CD8-positive, alpha-beta memory T cell (primary cell): ENCODE measurements at regions not wholly inside any gene's neighbourhood (a gene's known extent, or its start where the extent isn't known, plus 50 kb on each side); places are given as distances from the start of the nearest gene placed in this dataset.

Experiments used
- CTCF ChIA-PET: fragments of 350-600 bp; sonication (Branson Sonifier 250); formaldehyde crosslinking; loops from one replicate; lab custom pipeline; 2021; ENCODE audit warnings: antibody characterized with exemption; lab: Charles Lee
- POLR2A ChIA-PET: fragments of 350-600 bp; sonication (Branson Sonifier 250); formaldehyde crosslinking; loops from one replicate; lab custom pipeline; 2021; ENCODE audit warnings: antibody characterized with exemption; lab: Charles Lee
- DNase-seq, 5 donors: peaks; one replicate each; pipeline versions ENCODE4 v3.0.0 to v3.0.0-alpha.2; 2020 to 2022; ENCODE audit warnings: mixed read lengths in 1 of 5
- H3K27ac ChIP-seq: one replicate; pipeline ENCODE4 v1.7.0; 2013; ENCODE audit warnings: low read depth, mild to moderate bottlenecking, low read length, moderate library complexity
- H3K27me3 ChIP-seq: 2 replicates; pipeline ENCODE4 v1.7.0; 2013; ENCODE audit warnings: low read length, mild to moderate bottlenecking; ENCODE audit not compliant: insufficient read depth, poor library complexity, severe bottlenecking
- H3K36me3 ChIP-seq: 2 replicates; pipeline ENCODE4 v1.7.0; 2013; ENCODE audit warnings: mild to moderate bottlenecking, low read length, moderate library complexity; ENCODE audit not compliant: insufficient read depth
- H3K4me1 ChIP-seq: 2 replicates; pipeline ENCODE4 v1.7.0; 2013; ENCODE audit warnings: mild to moderate bottlenecking, low read length, moderate library complexity; ENCODE audit not compliant: insufficient read depth
- H3K4me3 ChIP-seq: 2 replicates; pipeline ENCODE4 v1.7.0; 2013; ENCODE audit warnings: mild to moderate bottlenecking, low read length
- H3K9me3 ChIP-seq: 2 replicates; pipeline ENCODE4 v1.7.0; 2013; ENCODE audit warnings: mild to moderate bottlenecking, low read length
- H3K27ac Mint-ChIP-seq, 8 donors: one replicate each; pipeline ENCODE4 v1.8.0; 2020 to 2021; ENCODE audit warnings: mixed read lengths in 8 of 8, mild to moderate bottlenecking in 6 of 8, inconsistent platforms in 3 of 8, moderate library complexity in 3 of 8
- H3K27me3 Mint-ChIP-seq, 2 donors: one replicate each; pipeline ENCODE4 v1.8.0; 2020 to 2021; ENCODE audit warnings: mixed read lengths in 2 of 2, mild to moderate bottlenecking in 1 of 2, moderate library complexity in 1 of 2
- H3K36me3 Mint-ChIP-seq, 3 donors: one replicate each; pipeline ENCODE4 v1.8.0; 2020 to 2021; ENCODE audit warnings: mixed read lengths in 3 of 3, inconsistent platforms in 1 of 3, mild to moderate bottlenecking in 1 of 3
- H3K4me1 Mint-ChIP-seq, 3 donors: one replicate each; pipeline ENCODE4 v1.8.0; 2020 to 2021; ENCODE audit warnings: mixed read lengths in 3 of 3, inconsistent platforms in 1 of 3, mild to moderate bottlenecking in 1 of 3
- H3K4me3 Mint-ChIP-seq, 7 donors: one replicate each; pipeline ENCODE4 v1.8.0; 2020 to 2021; ENCODE audit warnings: mixed read lengths in 7 of 7, mild to moderate bottlenecking in 6 of 7, moderate library complexity in 4 of 7, inconsistent platforms in 2 of 7
- H3K9me3 Mint-ChIP-seq, 5 donors: one replicate each; pipeline ENCODE4 v1.8.0; 2020 to 2022; ENCODE audit warnings: mixed read lengths in 5 of 5, mild to moderate bottlenecking in 3 of 5, moderate library complexity in 2 of 5, inconsistent platforms in 1 of 5

DNA sequence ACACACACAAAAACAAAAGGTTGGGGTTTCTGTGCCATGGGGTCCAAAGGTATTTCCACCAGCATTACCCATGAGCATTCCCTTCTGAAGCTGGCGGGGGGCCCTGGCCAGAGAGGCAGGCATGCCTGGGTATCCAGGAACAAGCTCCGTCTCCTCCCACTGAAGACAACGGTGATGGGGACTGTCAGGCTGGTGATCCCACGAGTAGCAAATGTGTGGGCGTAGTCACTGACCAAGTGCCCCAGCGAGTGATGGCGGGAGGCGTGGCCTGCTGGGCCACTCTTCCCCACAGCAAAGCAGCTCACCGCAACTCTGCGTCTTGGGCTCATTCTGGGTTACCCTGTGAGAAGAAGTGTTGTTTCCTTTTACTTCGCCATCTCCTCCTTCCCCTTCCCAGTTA is 270.6 kb downstream of the CDCA7 start:
- H3K4me3 Mint-ChIP-seq: no peak overlapping the region
- no peak for DNase-seq
- no peaks in the 10 kb centered on the region for H3K4me1 Mint-ChIP-seq
- H3K27me3 ChIP-seq: no peaks in the 10 kb centered on the region
- H3K4me3 ChIP-seq: no peak overlapping the region
- no peak overlapping the region for H3K27ac ChIP-seq
- ChIA-PET CTCF (no interaction called here), POLR2A (no interaction called here)
- peaks cover 5 to 45% of the 10 kb centered on the region in 2 donors for H3K27me3 Mint-ChIP-seq
- H3K4me1 ChIP-seq: no peaks in the 10 kb centered on the region
- no peaks in the 10 kb centered on the region for H3K36me3 Mint-ChIP-seq
- no peaks in the 10 kb centered on the region for H3K9me3 ChIP-seq
- H3K27ac Mint-ChIP-seq: no peak overlapping the region
- no peaks in the 10 kb centered on the region for H3K9me3 Mint-ChIP-seq
- H3K36me3 ChIP-seq: no peaks in the 10 kb centered on the region

DNA sequence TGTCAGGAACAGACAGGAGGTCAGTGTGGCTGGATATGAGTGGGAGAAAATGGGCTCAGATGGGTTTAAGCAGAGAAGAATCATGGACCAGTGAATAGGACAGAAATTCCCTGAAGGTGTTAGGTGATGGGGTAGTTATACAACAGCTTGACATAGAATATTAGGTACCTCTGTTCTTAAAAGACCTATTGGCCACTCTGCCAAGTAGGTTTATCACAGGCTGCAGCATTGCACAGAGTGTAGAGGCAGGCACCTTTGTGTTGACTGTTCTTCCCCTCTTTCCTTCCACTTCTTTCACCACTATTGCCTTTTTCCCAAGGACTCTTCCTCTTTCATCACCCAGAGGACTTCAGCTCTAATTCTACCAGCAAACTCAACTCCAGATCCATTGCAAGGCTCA is 274.4 kb downstream of the CDCA7 start:
- CTCF ChIA-PET: no interaction called here
- H3K36me3 Mint-ChIP-seq: no peaks in the 10 kb centered on the region
- H3K4me1 Mint-ChIP-seq: no peaks in the 10 kb centered on the region
- POLR2A ChIA-PET: no interaction called here
- H3K9me3 Mint-ChIP-seq: no peaks in the 10 kb centered on the region
- H3K36me3 ChIP-seq: no peaks in the 10 kb centered on the region
- H3K9me3 ChIP-seq: no peaks in the 10 kb centered on the region
- H3K4me3 Mint-ChIP-seq: no peak overlapping the region
- H3K4me1 ChIP-seq: no peaks in the 10 kb centered on the region
- no peak overlapping the region for H3K27ac ChIP-seq
- H3K4me3 ChIP-seq: no peak overlapping the region
- no peak overlapping the region for H3K27ac Mint-ChIP-seq
- H3K27me3 Mint-ChIP-seq: peaks cover 9 to 36% of the 10 kb centered on the region in 2 donors
- no peaks in the 10 kb centered on the region for H3K27me3 ChIP-seq
- DNase-seq: no peak

- CTCF ChIA-PET: no interaction called here
- POLR2A ChIA-PET: no interaction called here
- H3K36me3 ChIP-seq: no peaks in the 10 kb centered on the region
- Mint-ChIP-seq H3K36me3 (no peaks in the 10 kb centered on the region), H3K4me3 (no peak overlapping the region), H3K4me1 (no peaks in the 10 kb centered on the region), H3K27me3 (peaks cover 9 to 42% of the 10 kb centered on the region in 2 donors), H3K27ac (no peak overlapping the region), H3K9me3 (no peaks in the 10 kb centered on the region)
- H3K27ac ChIP-seq: no peak overlapping the region
- H3K4me1 ChIP-seq: no peaks in the 10 kb centered on the region
- no peak for DNase-seq
- no peak overlapping the region for H3K4me3 ChIP-seq
- H3K27me3 ChIP-seq: no peaks in the 10 kb centered on the region
- no peaks in the 10 kb centered on the region for H3K9me3 ChIP-seq
Measured at GRCh38 chr2:173630425-173631126, 275.9 kb downstream of the CDCA7 start.

DNA sequence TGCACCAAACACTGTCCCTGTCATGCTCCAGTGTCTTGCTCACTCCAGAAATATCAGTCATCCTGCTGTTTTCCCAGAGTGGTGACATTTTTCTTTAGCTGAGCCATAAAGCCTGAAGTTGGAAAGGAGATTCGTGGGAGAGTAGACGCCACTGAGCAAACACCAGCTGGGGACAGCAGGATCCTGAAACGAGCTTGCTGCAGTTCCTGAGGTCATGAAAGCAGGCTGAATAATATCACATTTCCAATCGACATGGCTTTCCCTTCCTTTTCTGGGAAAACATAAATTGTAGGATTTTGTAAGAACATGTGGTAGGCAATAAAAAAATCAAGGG is 276.4 kb downstream of the CDCA7 start:
- Mint-ChIP-seq H3K4me3 (no peak overlapping the region), H3K27me3 (peaks cover 9 to 44% of the 10 kb centered on the region in 2 donors), H3K4me1 (no peaks in the 10 kb centered on the region), H3K27ac (no peak overlapping the region), H3K36me3 (no peaks in the 10 kb centered on the region), H3K9me3 (no peaks in the 10 kb centered on the region)
- no peaks in the 10 kb centered on the region for H3K36me3 ChIP-seq
- H3K27ac ChIP-seq: no peak overlapping the region
- no peaks in the 10 kb centered on the region for H3K27me3 ChIP-seq
- H3K9me3 ChIP-seq: no peaks in the 10 kb centered on the region
- DNase-seq: no peak
- CTCF ChIA-PET: no interaction called here
- POLR2A ChIA-PET: no interaction called here
- no peaks in the 10 kb centered on the region for H3K4me1 ChIP-seq
- no peak overlapping the region for H3K4me3 ChIP-seq

GRCh38 chr2:173644146-173644545 is 289.5 kb downstream of the CDCA7 start:
- no peak overlapping the region for H3K27ac ChIP-seq
- no peaks in the 10 kb centered on the region for H3K27me3 ChIP-seq
- H3K9me3 Mint-ChIP-seq: peaks cover 0 to 3% (median 0%) of the 10 kb centered on the region in 5 donors
- no peaks in the 10 kb centered on the region for H3K4me1 ChIP-seq
- H3K36me3 Mint-ChIP-seq: no peaks in the 10 kb centered on the region
- CTCF ChIA-PET: no interaction called here
- no peaks in the 10 kb centered on the region for H3K36me3 ChIP-seq
- H3K9me3 ChIP-seq: no peaks in the 10 kb centered on the region
- no peak overlapping the region for H3K4me3 Mint-ChIP-seq
- no peak overlapping the region for H3K27ac Mint-ChIP-seq
- no peak for DNase-seq
- no peaks in the 10 kb centered on the region for H3K4me1 Mint-ChIP-seq
- H3K4me3 ChIP-seq: no peak overlapping the region
- H3K27me3 Mint-ChIP-seq: peaks cover 7 to 25% of the 10 kb centered on the region in 2 donors
- POLR2A ChIA-PET: no interaction called here

DNA sequence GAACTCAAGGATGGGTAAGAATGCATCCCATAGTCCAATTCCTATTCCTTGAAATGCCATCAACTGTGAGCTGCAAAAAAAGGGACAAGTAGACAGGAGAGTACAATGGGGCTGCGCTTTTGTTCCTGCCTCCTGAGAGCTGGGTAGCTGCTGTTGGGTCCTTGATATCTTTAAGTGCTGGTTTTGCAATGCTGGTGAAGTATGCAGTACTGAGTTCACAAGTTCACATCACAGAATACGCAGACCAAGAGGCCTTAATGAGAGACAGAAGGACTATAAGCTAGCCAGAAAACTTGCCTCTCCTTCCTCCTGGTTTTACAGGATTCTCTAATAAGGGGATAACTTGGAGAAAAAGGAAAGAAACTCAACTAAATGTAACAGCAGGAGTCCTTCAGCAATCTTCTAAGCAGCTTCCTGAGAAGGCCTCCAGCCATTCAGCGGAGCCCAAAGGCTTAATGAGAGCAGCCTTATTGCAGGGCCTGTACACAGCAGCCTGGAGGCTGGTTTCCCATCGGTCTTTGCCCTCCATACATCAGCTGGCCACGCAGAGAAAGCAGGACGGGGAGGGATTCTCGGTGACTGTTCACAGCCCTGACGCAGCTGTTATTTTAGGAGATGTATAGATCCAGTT is 293.1 kb downstream of the CDCA7 start:
- CTCF ChIA-PET: no interaction called here
- Histone ChIP-seq H3K4me3 (no peak overlapping the region), H3K9me3 (no peaks in the 10 kb centered on the region), H3K27ac (no peak overlapping the region), H3K4me1 (no peaks in the 10 kb centered on the region), H3K36me3 (no peaks in the 10 kb centered on the region), H3K27me3 (no peaks in the 10 kb centered on the region)
- no peaks in the 10 kb centered on the region for H3K36me3 Mint-ChIP-seq
- no peak overlapping the region for H3K4me3 Mint-ChIP-seq
- H3K4me1 Mint-ChIP-seq: no peaks in the 10 kb centered on the region
- peaks cover 3 to 30% of the 10 kb centered on the region in 2 donors for H3K27me3 Mint-ChIP-seq
- H3K27ac Mint-ChIP-seq: peak overlapping the region in 1 of 8 donors; percentile 26
- no peak for DNase-seq
- H3K9me3 Mint-ChIP-seq: peaks cover 0 to 3% (median 0%) of the 10 kb centered on the region in 5 donors
- POLR2A ChIA-PET: no interaction called here

GRCh38 chr2:173648816-173649215 is 294.1 kb downstream of the CDCA7 start:
- ChIA-PET POLR2A (no interaction called here), CTCF (no interaction called here)
- Mint-ChIP-seq H3K4me1 (no peaks in the 10 kb centered on the region), H3K9me3 (peaks cover 0 to 3% (median 0%) of the 10 kb centered on the region in 5 donors), H3K36me3 (no peaks in the 10 kb centered on the region), H3K27ac (no peak overlapping the region), H3K27me3 (peaks cover 3 to 38% of the 10 kb centered on the region in 2 donors), H3K4me3 (no peak overlapping the region)
- Histone ChIP-seq H3K27me3 (no peaks in the 10 kb centered on the region), H3K9me3 (no peaks in the 10 kb centered on the region), H3K27ac (no peak overlapping the region), H3K4me1 (no peaks in the 10 kb centered on the region), H3K4me3 (no peak overlapping the region), H3K36me3 (no peaks in the 10 kb centered on the region)
- DNase-seq: no peak

- Histone ChIP-seq H3K27me3 (no peaks in the 10 kb centered on the region), H3K27ac (no peak overlapping the region), H3K36me3 (no peaks in the 10 kb centered on the region), H3K4me3 (no peak overlapping the region), H3K9me3 (no peaks in the 10 kb centered on the region), H3K4me1 (no peaks in the 10 kb centered on the region)
- CTCF ChIA-PET: no interaction called here
- POLR2A ChIA-PET: no interaction called here
- H3K4me3 Mint-ChIP-seq: peak overlapping the region in 1 of 7 donors; percentile 28
- H3K9me3 Mint-ChIP-seq: peaks cover 0 to 5% (median 0%) of the 10 kb centered on the region in 5 donors
- no peak overlapping the region for H3K27ac Mint-ChIP-seq
- H3K27me3 Mint-ChIP-seq: peaks cover 3 to 38% of the 10 kb centered on the region in 2 donors
- H3K36me3 Mint-ChIP-seq: no peaks in the 10 kb centered on the region
- DNase-seq: no peak
- no peaks in the 10 kb centered on the region for H3K4me1 Mint-ChIP-seq
Measured at GRCh38 chr2:173649527-173650219, 295.0 kb downstream of the CDCA7 start.
